K562 (cell line): ENCODE measurements at regions not wholly inside any gene's neighbourhood (a gene's known extent, or its start where the extent isn't known, plus 50 kb on each side); places are given as distances from the start of the nearest gene placed in this dataset.

Experiments used
- ATAC-seq: fragments of 200-7000 bp; cut with Tn5 transposase; 3 replicates; pipeline ENCODE4 v1.9.1; 2020; ENCODE audit warnings: moderate library complexity
- BruUV-seq: library from RNA; stranded (reverse); fragments of 400-500 nt; replicated peaks from 2 replicates; lab custom pipeline; 2021; lab: Mats Ljungman, UMichigan
- CTCF ChIA-PET: fragments of 300-600 bp; formaldehyde crosslinking; extraction: SDS; loops from one replicate; lab custom pipeline; 2021; ENCODE audit warnings: low intra/inter-chr PET ratio; lab: Yijun Ruan, JAX
- POLR2A ChIA-PET: fragments of 300-600, 350-650 bp; sonication (Branson Sonifier 250); formaldehyde crosslinking; extraction: SDS; loops from one replicate; lab custom pipeline; 2021; ENCODE audit warnings: antibody characterized with exemption, inconsistent platforms; lab: Yijun Ruan, JAX
- DNase-seq, 4 experiments: peaks; one replicate each; pipeline versions ENCODE4 v3.0.0 to v3.0.0-alpha.2; 2011 to 2018; ENCODE audit warnings: low spot score in 3 of 4, mixed read lengths in 3 of 4; ENCODE audit errors: extremely low read depth in 1 of 4
- FAIRE-seq: peaks from 2 replicates; lab custom pipeline; 2011; peaks lifted over from hg19 to GRCh38; lab: Jason Lieb, UNC
- H2AFZ ChIP-seq: 2 replicates; pipeline ENCODE4 v1.6.0; 2011; ENCODE audit warnings: low read depth, low read length, control low read depth, inconsistent platforms
- H3K27ac ChIP-seq: fragments of 200-600 bp; 3 replicates; pipeline ENCODE4 v1.8.0; 2011; ENCODE audit warnings: low read depth, mild to moderate bottlenecking, control low read depth, inconsistent platforms, low read length, moderate library complexity, mixed read lengths; ENCODE audit errors: extremely low read depth
- H3K27me3 ChIP-seq, 2 experiments: fragments of 300-600 bp in 1 of 2; 2 replicates in 1 of 2; 3 replicates in 1 of 2; pipeline versions ENCODE4 v1.6.0 to v1.8.0; 2011; ENCODE audit warnings: inconsistent platforms in 2 of 2, low read length in 2 of 2, mild to moderate bottlenecking in 1 of 2, mixed read lengths in 1 of 2, moderate library complexity in 1 of 2; ENCODE audit not compliant: control insufficient read depth in 2 of 2, insufficient read depth in 2 of 2
- H3K36me3 ChIP-seq: fragments of 300-600 bp; 3 replicates; pipeline ENCODE4 v1.8.0; 2011; ENCODE audit warnings: mild to moderate bottlenecking, low read length, inconsistent platforms; ENCODE audit not compliant: control insufficient read depth, insufficient read depth
- H3K4me1 ChIP-seq, 2 experiments: fragments of 200-600 bp in 1 of 2; replicated peaks in 1 of 2; 2 replicates in 1 of 2; 3 replicates in 1 of 2; pipeline versions ENCODE4 v1.5.1 to v1.8.0; 2011; ENCODE audit warnings: inconsistent platforms in 2 of 2, low read length in 2 of 2, mild to moderate bottlenecking in 1 of 2, mixed read lengths in 1 of 2, moderate library complexity in 1 of 2; ENCODE audit not compliant: control insufficient read depth in 2 of 2, insufficient read depth in 2 of 2
- H3K4me2 ChIP-seq: 2 replicates; pipeline ENCODE4 v1.6.1; 2011; ENCODE audit warnings: low read length, control low read depth, inconsistent platforms, mixed read lengths; ENCODE audit not compliant: insufficient read depth
- H3K4me3 ChIP-seq: fragments of 200-600 bp; sonication (generic), shearing (Covaris generic); 2 replicates; pipeline ENCODE4 v1.5.1; 2016; ENCODE audit warnings: control low read depth, inconsistent platforms
- H3K79me2 ChIP-seq: fragments of 200-600 bp; 3 replicates; pipeline ENCODE4 v1.8.0; 2011; ENCODE audit warnings: low read length, inconsistent platforms; ENCODE audit not compliant: control insufficient read depth, insufficient read depth
- H3K9ac ChIP-seq, 2 experiments: 2 replicates each; pipeline versions ENCODE4 v1.6.0 to v1.6.1; 2011; ENCODE audit warnings: low read depth in 2 of 2, low read length in 2 of 2, control low read depth in 1 of 2, inconsistent platforms in 1 of 2, mild to moderate bottlenecking in 1 of 2, mixed read lengths in 1 of 2; ENCODE audit not compliant: insufficient read depth in 1 of 2
- H3K9me1 ChIP-seq: one replicate; pipeline ENCODE4 v1.6.0; 2011; ENCODE audit warnings: inconsistent platforms, mild to moderate bottlenecking, low read length, moderate library complexity; ENCODE audit not compliant: control insufficient read depth, insufficient read depth
- H3K9me3 ChIP-seq: replicated peaks from 2 replicates; pipeline ENCODE4 v1.5.1; 2011; ENCODE audit warnings: low read depth, low read length, inconsistent platforms; ENCODE audit not compliant: control insufficient read depth, insufficient read depth
- H4K20me1 ChIP-seq: replicated peaks from 2 replicates; pipeline ENCODE4 v1.6.1; 2011; ENCODE audit warnings: low read length, inconsistent platforms, mixed read lengths; ENCODE audit not compliant: control insufficient read depth, insufficient read depth
- NEUROD1 ChIP-seq: fragments of 150-350 bp; IDR thresholded peaks from 2 replicates; pipeline ENCODE4 v1.6.1; 2014; ENCODE audit warnings: borderline replicate concordance, low read length, low read depth; ENCODE audit not compliant: partially characterized antibody
- POLR2B ChIP-seq: fragments of 450-650 bp; IDR thresholded peaks from 2 replicates; pipeline ENCODE4 v1.6.1; 2018; ENCODE audit warnings: low read depth; ENCODE audit not compliant: partially characterized antibody
- RAD21 ChIP-seq, 2 experiments: fragments of 250-450 bp in 1 of 2; fragments of 450-650 bp in 1 of 2; sonication (Bioruptor Pico) in 1 of 2; formaldehyde crosslinking in 1 of 2; IDR thresholded peaks in 1 of 2; conservative IDR thresholded peaks in 1 of 2; 2 replicates each; pipeline versions ENCODE4 v1.4.0 to v1.8.0; 2020 to 2022; ENCODE audit warnings: mild to moderate bottlenecking in 2 of 2, moderate library complexity in 1 of 2
- TSHZ1 ChIP-seq: fragments of 250-450 bp; sonication (Bioruptor Pico); IDR thresholded peaks from 2 replicates; pipeline ENCODE4 v1.4.0; 2020; ENCODE audit warnings: mild to moderate bottlenecking, moderate library complexity
- WGBS: fragments of 100-300 bp; shearing (Covaris generic); methylation state at CpG from one replicate; pipeline ENCODE4 v1.1.6; 2016; ENCODE audit warnings: low coverage, mixed read lengths; ENCODE audit not compliant: insufficient coverage; ENCODE audit errors: missing lambda C conversion rate; 5-methylcytosine and 5-hydroxymethylcytosine counted together
- in situ Hi-C: fragments of 300-500 bp; cut with MboI; formaldehyde crosslinking; loops from 4 replicates; pipeline ENCODE4 v1.15.0; 2018; ENCODE audit warnings: inconsistent platforms, mixed read lengths
- intact Hi-C: fragments of 100-400 bp; cut with micrococcal nuclease; formaldehyde crosslinking; loops from 2 replicates; pipeline ENCODE4 v1.14.2; 2022
- TF ChIP-seq, protein P1 (sequence below), 3 experiments: IDR thresholded peaks in 2 of 3; conservative IDR thresholded peaks in 1 of 3; 2 replicates each; pipeline ENCODE4 v1.5.1; 2011 to 2012; ENCODE audit warnings: low read length in 3 of 3, mild to moderate bottlenecking in 3 of 3, control low read depth in 2 of 3, improper control_type of control experiment in 1 of 3, inconsistent platforms in 1 of 3, low read depth in 1 of 3, mixed read lengths in 1 of 3, moderate library complexity in 1 of 3; ENCODE audit not compliant: insufficient read depth in 2 of 3

GRCh38 chr12:4039931-4040330 is 166.7 kb upstream of the PARP11 start (continued):
- TF ChIP-seq TSHZ1 (CRISPR knock-in tag): no peak
- no peak for TF ChIP-seq NEUROD1
- no peak for TF ChIP-seq POLR2B

DNA sequence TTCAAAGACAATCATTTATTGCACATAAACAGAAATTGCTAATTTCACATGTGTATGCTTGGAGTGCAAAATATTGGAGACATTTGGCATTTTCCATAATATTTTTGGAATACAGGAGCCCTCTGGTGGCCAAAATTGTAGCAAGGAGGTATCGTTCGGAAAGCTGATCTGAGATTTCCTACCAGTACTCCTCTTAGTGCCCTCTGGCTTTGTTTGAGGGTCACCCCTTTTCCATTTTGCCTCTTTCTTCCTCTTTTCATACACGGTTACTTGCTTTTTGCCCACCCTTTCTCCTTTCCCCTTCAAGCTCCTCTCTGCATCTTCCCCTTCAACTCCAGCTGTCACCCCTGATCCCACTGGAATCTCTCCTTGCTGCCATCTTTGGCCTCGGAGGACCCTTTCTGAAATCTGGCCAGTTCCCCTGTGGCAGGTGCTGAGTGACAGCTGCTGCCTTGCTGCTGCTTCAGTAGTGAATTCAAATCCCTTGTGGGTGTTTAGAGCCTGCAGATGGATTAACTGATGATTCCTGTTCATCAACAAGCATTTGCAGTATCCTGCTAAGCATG is 164.6 kb upstream of the PARP11 start:
- no TSS peak for BruUV-seq
- TF ChIP-seq, protein P1, sequence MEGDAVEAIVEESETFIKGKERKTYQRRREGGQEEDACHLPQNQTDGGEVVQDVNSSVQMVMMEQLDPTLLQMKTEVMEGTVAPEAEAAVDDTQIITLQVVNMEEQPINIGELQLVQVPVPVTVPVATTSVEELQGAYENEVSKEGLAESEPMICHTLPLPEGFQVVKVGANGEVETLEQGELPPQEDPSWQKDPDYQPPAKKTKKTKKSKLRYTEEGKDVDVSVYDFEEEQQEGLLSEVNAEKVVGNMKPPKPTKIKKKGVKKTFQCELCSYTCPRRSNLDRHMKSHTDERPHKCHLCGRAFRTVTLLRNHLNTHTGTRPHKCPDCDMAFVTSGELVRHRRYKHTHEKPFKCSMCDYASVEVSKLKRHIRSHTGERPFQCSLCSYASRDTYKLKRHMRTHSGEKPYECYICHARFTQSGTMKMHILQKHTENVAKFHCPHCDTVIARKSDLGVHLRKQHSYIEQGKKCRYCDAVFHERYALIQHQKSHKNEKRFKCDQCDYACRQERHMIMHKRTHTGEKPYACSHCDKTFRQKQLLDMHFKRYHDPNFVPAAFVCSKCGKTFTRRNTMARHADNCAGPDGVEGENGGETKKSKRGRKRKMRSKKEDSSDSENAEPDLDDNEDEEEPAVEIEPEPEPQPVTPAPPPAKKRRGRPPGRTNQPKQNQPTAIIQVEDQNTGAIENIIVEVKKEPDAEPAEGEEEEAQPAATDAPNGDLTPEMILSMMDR (IDR thresholded peaks at IDR 0.05 in 2 of 3, conservative IDR thresholded peaks at IDR 0.05 in 1 of 3; ENCODE audit: insufficient read depth in 2 of 3, low read depth in 1 of 3, low read length in 3 of 3): peak; percentile 21 to 58 (median 53); a peak in 5 of 6 replicates
- TF ChIP-seq RAD21 (CRISPR knock-in tag; conservative IDR thresholded peaks at IDR 0.05 in 1 of 2, IDR thresholded peaks at IDR 0.05 in 1 of 2): peak; percentile 46 to 58

More for the DNA sequence above, 164.6 kb upstream of the PARP11 start:
- ChIA-PET CTCF (interaction anchor here (0.7 to 1.2 kb wide), 4 partner anchors 152 to 738 kb away, joined by 3 to 9 read pairs (median 3); no protein-coding TSS in a partner anchor), POLR2A (no interaction called here)
- in situ Hi-C loops: loop anchor here (5.0 kb wide), 1 partner anchor 151 kb away; no protein-coding TSS in a partner anchor
- no peak overlapping the region for H3K4me3 ChIP-seq
- H4K20me1 ChIP-seq: no peaks in the 10 kb centered on the region
- no peaks in the 10 kb centered on the region for H3K4me1 ChIP-seq
- no peaks in the 10 kb centered on the region for H3K79me2 ChIP-seq
- no peaks in the 10 kb centered on the region for H3K36me3 ChIP-seq
- no peak overlapping the region for H2AFZ ChIP-seq
- H3K9me1 ChIP-seq: no peaks in the 10 kb centered on the region
- FAIRE-seq (no peak), ATAC-seq (no peak), DNase-seq (peak; percentile 5 to 10 (median 9))
- 0% methylated on average over 4 of the region's 4 CpGs for WGBS
- no peaks in the 10 kb centered on the region; a peak in 1 of 5 replicates for H3K27me3 ChIP-seq
- intact Hi-C loops: loop anchor here (1.0 kb wide), 1 partner anchor 153 kb away; no protein-coding TSS in a partner anchor
- no peaks in the 10 kb centered on the region for H3K9me3 ChIP-seq
- H3K9ac ChIP-seq: no peak overlapping the region
- H3K4me2 ChIP-seq: no peak overlapping the region
- no peak overlapping the region for H3K27ac ChIP-seq
